Sigmoid colon (tissue), 6 donors: ENCODE measurements at regions not wholly inside any gene's neighbourhood (a gene's known extent, or its start where the extent isn't known, plus 50 kb on each side); places are given as distances from the start of the nearest gene placed in this dataset.

Source experiments
- DNase-seq: peaks from one replicate; pipeline ENCODE4 v3.0.0-alpha.2; 2019
- H3K27ac ChIP-seq, 4 donors: fragments of 200-600 bp; sonication (generic); one replicate each; pipeline ENCODE4 v1.5.1; 2016 to 2019; ENCODE audit warnings: mild to moderate bottlenecking in 1 of 4
- H3K27me3 ChIP-seq, 3 donors: fragments of 200-600 bp; sonication (generic); one replicate each; pipeline ENCODE4 v1.5.1; 2019; ENCODE audit warnings: mild to moderate bottlenecking in 1 of 3
- H3K36me3 ChIP-seq, 4 donors: fragments of 200-600 bp; sonication (generic); one replicate each; pipeline ENCODE4 v1.5.1; 2016 to 2019
- H3K4me1 ChIP-seq, 4 donors: fragments of 200-600 bp; sonication (generic); one replicate each; pipeline ENCODE4 v1.5.1; 2017 to 2019
- H3K4me3 ChIP-seq, 4 donors: fragments of 200-600 bp; sonication (generic); one replicate each; pipeline ENCODE4 v1.5.1; 2017 to 2019; ENCODE audit warnings: mild to moderate bottlenecking in 2 of 4, moderate library complexity in 1 of 4
- H3K9me3 ChIP-seq, 4 donors: fragments of 200-600 bp in 3 of 4; sonication (generic) in 3 of 4; one replicate each; pipeline versions ENCODE4 v1.5.1 to v1.6.1; 2013 to 2019
- CTCF ChIP-seq, 4 experiments: fragments of 450-650 bp in 3 of 4; fragments of 200-600 bp in 1 of 4; IDR thresholded peaks; one replicate each; pipeline ENCODE4 v1.5.1; 2016 to 2019; ENCODE audit warnings: antibody characterized with exemption in 4 of 4, mild to moderate bottlenecking in 3 of 4, moderate library complexity in 2 of 4
- EP300 ChIP-seq, 4 donors: sonication (generic); formaldehyde crosslinking; IDR thresholded peaks; one replicate each; pipeline ENCODE4 v1.6.1; 2017; ENCODE audit warnings: antibody characterized with exemption in 4 of 4
- POLR2A ChIP-seq, 2 donors: fragments of 450-650 bp; IDR thresholded peaks; one replicate each; pipeline ENCODE4 v1.6.1; 2016; ENCODE audit warnings: antibody characterized with exemption in 2 of 2, mild to moderate bottlenecking in 2 of 2, moderate library complexity in 2 of 2
- POLR2AphosphoS5 ChIP-seq, 4 donors: sonication (generic); formaldehyde crosslinking; IDR thresholded peaks; one replicate each; pipeline ENCODE4 v1.6.1; 2017; ENCODE audit warnings: antibody characterized with exemption in 4 of 4
- whole genome bisulfite sequencing, 2 donors: extraction: QIAGEN DNeasy Blood & Tissue Kit; methylation state at CpG; one replicate each; pipeline ENCODE4 v1.1.7; 2013; 5-methylcytosine and 5-hydroxymethylcytosine counted together
- intact Hi-C: fragments of 100-400 bp; cut with DNase I; formaldehyde crosslinking; loops from one replicate; pipeline ENCODE4 v1.15.1; 2023
- donor health status: healthy with polysubstance abuse.
- donor health status: healthy.

- no peak overlapping the region for H3K4me3 ChIP-seq
- intact Hi-C loops = no loop called here
- no peaks in the 10 kb centered on the region for H3K36me3 ChIP-seq
- WGBS, 2 donors = 90 to 96% methylated on average over 5 of the region's 5 CpGs
- no peaks in the 10 kb centered on the region for H3K9me3 ChIP-seq
- peaks cover 0 to 11% (median 7%) of the 10 kb centered on the region in 4 donors for H3K4me1 ChIP-seq
- H3K27ac ChIP-seq = no peak overlapping the region
- peaks cover 0 to 25% (median 16%) of the 10 kb centered on the region in 3 donors for H3K27me3 ChIP-seq
- TF ChIP-seq EP300 (IDR thresholded peaks at IDR 0.05) = no peak
- TF ChIP-seq POLR2AphosphoS5 (IDR thresholded peaks at IDR 0.05) = no peak
- no peak for TF ChIP-seq CTCF (IDR thresholded peaks at IDR 0.05)
- TF ChIP-seq POLR2A (IDR thresholded peaks at IDR 0.05) = no peak
- DNase-seq = no peak
These were observed 263.5 kb upstream of the HDAC4 start for GRCh38 chr2:239664216-239664810.

- H3K27me3 ChIP-seq = peaks cover 0 to 25% (median 16%) of the 10 kb centered on the region in 3 donors
- peaks cover 0 to 11% (median 7%) of the 10 kb centered on the region in 4 donors for H3K4me1 ChIP-seq
- H3K4me3 ChIP-seq = no peak overlapping the region
- no peak overlapping the region for H3K27ac ChIP-seq
- H3K9me3 ChIP-seq = no peaks in the 10 kb centered on the region
- TF ChIP-seq POLR2AphosphoS5 (IDR thresholded peaks at IDR 0.05) = no peak
- 76 to 90% methylated on average over 9 of the region's 9 CpGs for WGBS, 2 donors
- DNase-seq = peak; percentile 42
- no peaks in the 10 kb centered on the region for H3K36me3 ChIP-seq
- intact Hi-C loops = no loop called here
These were observed 262.6 kb upstream of the HDAC4 start for GRCh38 chr2:239663364-239663924.

GRCh38 chr2:239662413-239663120, 261.7 kb upstream of the HDAC4 start:
- Histone ChIP-seq H3K27me3 (peaks cover 0 to 25% (median 16%) of the 10 kb centered on the region in 3 donors), H3K9me3 (no peaks in the 10 kb centered on the region), H3K27ac (no peak overlapping the region), H3K4me1 (peaks cover 0 to 11% (median 7%) of the 10 kb centered on the region in 4 donors), H3K4me3 (no peak overlapping the region), H3K36me3 (no peaks in the 10 kb centered on the region)
- TF ChIP-seq POLR2A (IDR thresholded peaks at IDR 0.05) (no peak), EP300 (IDR thresholded peaks at IDR 0.05) (no peak), CTCF (IDR thresholded peaks at IDR 0.05) (no peak), POLR2AphosphoS5 (IDR thresholded peaks at IDR 0.05) (no peak)
- intact Hi-C loops = no loop called here
- DNase-seq = no peak
- WGBS, 2 donors = 54 to 70% methylated on average over 16 of the region's 16 CpGs

GRCh38 chr2:239661334-239662312, 260.8 kb upstream of the HDAC4 start:
- WGBS, 2 donors = 43 to 57% methylated on average over 15 of the region's 15 CpGs
- Histone ChIP-seq H3K4me1 (peaks cover 0 to 11% (median 7%) of the 10 kb centered on the region in 4 donors), H3K27me3 (peaks cover 0 to 25% (median 16%) of the 10 kb centered on the region in 3 donors), H3K9me3 (no peaks in the 10 kb centered on the region), H3K27ac (no peak overlapping the region), H3K36me3 (no peaks in the 10 kb centered on the region), H3K4me3 (no peak overlapping the region)
- intact Hi-C loops = no loop called here
- DNase-seq = no peak
- TF ChIP-seq EP300 (IDR thresholded peaks at IDR 0.05) (no peak), POLR2AphosphoS5 (IDR thresholded peaks at IDR 0.05) (peak in 1 of 4 donors; percentile 43)

- 90% methylated on average over 24 of the region's 24 CpGs for WGBS, 2 donors
- intact Hi-C loops = no loop called here
- peaks cover 0 to 11% (median 7%) of the 10 kb centered on the region in 4 donors for H3K4me1 ChIP-seq
- DNase-seq = peak; percentile 49
- peaks cover 0 to 25% (median 16%) of the 10 kb centered on the region in 3 donors for H3K27me3 ChIP-seq
- H3K9me3 ChIP-seq = no peaks in the 10 kb centered on the region
- no peaks in the 10 kb centered on the region for H3K36me3 ChIP-seq
- H3K27ac ChIP-seq = no peak overlapping the region
- no peak overlapping the region for H3K4me3 ChIP-seq
- TF ChIP-seq EP300 (IDR thresholded peaks at IDR 0.05) = no peak
These were observed 259.8 kb upstream of the HDAC4 start for GRCh38 chr2:239660390-239661230.
